ENCODE measurements at regions not wholly inside any gene's neighbourhood (a gene's known extent, or its start where the extent isn't known, plus 50 kb on each side); places are given as distances from the start of the nearest gene placed in this dataset.

- no peak for TF ChIP-seq CTCF (IDR thresholded peaks at IDR 0.05)
- no peak for TF ChIP-seq POLR2A (IDR thresholded peaks at IDR 0.05)
These were observed 193.9 kb upstream of the PCDH10 start for GRCh38 chr4:132955146-132955545.

All from right lobe of liver (tissue), 4 donors.